ES-I3 (cell line): ENCODE measurements at regions not wholly inside any gene's neighbourhood (a gene's known extent, or its start where the extent isn't known, plus 50 kb on each side); places are given as distances from the start of the nearest gene placed in this dataset.
"Not testable (repeated sequence)": the region's sequence is repeated elsewhere in the genome, so short reads cannot be mapped to it uniquely, and the experiment has no call there.

Experiments used
- H3K36me3 ChIP-seq: 2 replicates; pipeline ENCODE4 v1.6.1; 2013; ENCODE audit warnings: mild to moderate bottlenecking, low read length, control low read depth, moderate library complexity; ENCODE audit not compliant: insufficient read depth
- H3K4me1 ChIP-seq: 2 replicates; pipeline ENCODE4 v1.6.1; 2013; ENCODE audit warnings: mild to moderate bottlenecking, control low read depth, low read length; ENCODE audit not compliant: insufficient read depth
- H3K9ac ChIP-seq: 2 replicates; pipeline ENCODE4 v1.6.1; 2013; ENCODE audit warnings: low read depth, mild to moderate bottlenecking, low read length, moderate library complexity
- H3K9me3 ChIP-seq: 2 replicates; pipeline ENCODE4 v1.6.1; 2013; ENCODE audit warnings: mild to moderate bottlenecking, low read length, moderate library complexity; ENCODE audit not compliant: control insufficient read depth, insufficient read depth

DNA sequence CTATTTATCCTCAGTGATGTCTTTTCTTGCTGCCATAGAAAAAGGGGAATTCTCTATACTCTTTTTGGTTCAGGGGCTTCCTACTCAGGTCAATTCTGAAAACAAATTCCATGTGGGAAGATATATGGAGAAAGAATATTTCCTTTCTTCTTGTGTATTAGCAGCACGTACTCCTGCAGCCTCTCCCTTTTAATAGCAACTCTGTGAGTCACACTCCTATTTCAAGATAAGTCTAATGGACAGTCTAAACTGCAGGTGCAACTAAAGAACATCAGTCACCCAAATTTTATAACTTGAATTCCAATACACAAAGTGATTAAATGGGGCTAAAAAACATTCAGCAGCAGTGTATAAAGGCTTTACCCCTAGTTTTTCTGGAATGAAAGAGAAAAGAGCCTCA lies 942.2 kb downstream of the CNTNAP5 start:
- Histone ChIP-seq H3K4me1 (no peaks in the 10 kb centered on the region; the same call in 1 of the 2 replicates), H3K9ac (no peak overlapping the region), H3K9me3 (no peaks in the 10 kb centered on the region), H3K36me3 (no peaks in the 10 kb centered on the region)

DNA sequence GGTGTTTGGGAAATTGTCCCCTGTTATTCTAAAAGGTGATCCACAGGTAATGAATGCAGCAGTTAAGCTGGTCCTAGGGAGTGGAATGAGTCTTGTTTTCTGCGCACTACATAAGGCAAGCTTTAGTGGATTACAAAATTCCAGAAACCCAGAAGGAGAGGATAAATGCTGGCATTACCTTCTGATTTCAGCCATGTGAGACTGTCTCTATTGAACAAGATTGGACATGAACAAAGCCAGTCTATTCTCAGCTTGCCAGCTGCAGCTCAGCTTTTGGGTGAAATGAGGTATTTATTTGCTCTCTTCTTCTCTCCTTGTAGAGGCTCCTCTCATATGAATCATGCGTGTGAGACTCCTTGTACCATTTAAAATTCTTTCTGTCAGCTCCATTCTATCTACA lies 944.9 kb downstream of the CNTNAP5 start:
- no peaks in the 10 kb centered on the region for H3K36me3 ChIP-seq
- no peaks in the 10 kb centered on the region for H3K9me3 ChIP-seq
- no peak overlapping the region for H3K9ac ChIP-seq
- peaks cover 2% of the 10 kb centered on the region; the same call in 1 of the 2 replicates for H3K4me1 ChIP-seq

DNA sequence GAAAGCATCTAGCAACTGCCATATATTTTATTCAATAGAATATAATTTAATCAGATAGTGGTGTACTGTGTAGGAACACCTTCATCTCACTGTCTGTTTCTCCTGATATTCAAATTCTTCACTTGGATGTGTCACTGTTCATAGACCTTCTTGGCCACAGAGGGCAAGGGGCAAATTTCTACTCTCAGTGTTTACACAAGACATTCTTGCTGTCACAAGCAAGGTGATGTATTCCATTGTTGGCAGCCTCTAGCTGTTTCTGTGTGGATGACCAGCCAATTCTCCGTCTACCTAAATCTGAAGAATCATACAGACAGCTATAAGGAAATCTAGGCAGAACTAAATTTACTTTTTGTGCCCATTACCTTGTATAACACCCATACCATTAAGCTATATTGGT lies 948.3 kb downstream of the CNTNAP5 start:
- Histone ChIP-seq H3K9me3 (no peaks in the 10 kb centered on the region), H3K9ac (no peak overlapping the region), H3K4me1 (peaks cover 11% of the 10 kb centered on the region; the same call in 1 of the 2 replicates), H3K36me3 (no peaks in the 10 kb centered on the region)

DNA sequence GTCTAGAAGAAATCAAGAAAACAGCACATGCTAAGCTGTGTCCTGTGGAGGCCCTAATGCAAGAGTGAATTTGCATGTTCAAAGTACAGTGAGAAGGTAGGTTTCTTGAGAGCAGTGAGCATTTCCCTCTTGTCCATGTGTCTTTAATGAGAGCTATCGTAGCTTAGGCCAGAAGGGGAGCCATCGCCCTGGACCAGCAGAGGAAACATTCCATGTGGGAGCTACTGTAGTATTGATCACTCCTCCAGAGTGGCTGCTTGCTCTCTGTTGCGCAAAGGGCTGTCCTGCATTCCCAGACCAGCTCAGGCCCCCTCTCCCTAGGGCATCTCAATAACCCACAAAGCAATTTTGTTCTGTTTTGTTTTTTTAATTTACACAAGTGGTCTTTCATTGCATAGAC lies 950.1 kb downstream of the CNTNAP5 start:
- Histone ChIP-seq H3K4me1 (peaks cover 11% of the 10 kb centered on the region; the same call in 1 of the 2 replicates), H3K9ac (no peak overlapping the region), H3K9me3 (no peaks in the 10 kb centered on the region), H3K36me3 (no peaks in the 10 kb centered on the region)

DNA sequence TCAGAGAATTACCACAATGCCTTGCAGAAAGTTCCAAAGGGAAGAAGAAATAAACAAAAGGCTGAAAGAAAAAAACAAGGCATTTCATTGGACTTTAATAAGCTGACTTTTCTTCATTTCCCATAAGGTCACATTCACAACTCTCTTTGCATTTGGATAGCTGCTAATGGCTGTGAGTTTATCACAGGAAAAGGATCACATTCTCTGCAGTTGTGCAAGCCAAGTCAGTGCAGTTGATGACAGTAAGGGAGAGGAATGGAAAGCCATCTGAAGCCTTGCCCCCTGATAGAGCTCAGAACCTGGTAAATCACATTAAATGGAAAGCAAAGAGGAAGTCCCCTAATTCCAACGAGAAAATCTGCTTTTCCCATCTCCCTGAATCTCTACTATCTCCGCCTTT lies 950.6 kb downstream of the CNTNAP5 start:
- Histone ChIP-seq H3K9ac (no peak overlapping the region), H3K9me3 (no peaks in the 10 kb centered on the region), H3K36me3 (no peaks in the 10 kb centered on the region), H3K4me1 (peaks cover 11% of the 10 kb centered on the region; the same call in 1 of the 2 replicates)

DNA sequence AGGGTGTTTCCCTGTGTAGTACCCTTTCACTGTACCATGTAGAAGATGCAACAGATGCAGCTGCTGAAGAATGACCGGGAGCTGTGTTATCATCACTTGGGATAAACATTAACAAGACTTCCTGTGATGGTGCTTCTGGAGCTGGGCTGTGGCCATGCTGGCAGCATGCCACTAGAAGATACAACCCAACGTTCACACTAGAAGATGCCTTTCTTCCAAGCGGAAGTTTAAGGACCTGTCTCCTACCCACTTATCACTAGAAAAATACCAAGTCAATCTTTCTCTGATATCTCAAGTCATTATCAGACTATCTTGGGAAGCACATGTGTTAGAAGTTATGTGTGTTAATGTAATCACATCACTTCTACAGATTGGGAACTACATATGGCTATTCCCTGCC lies 953.5 kb downstream of the CNTNAP5 start:
- Histone ChIP-seq H3K9ac (no peak overlapping the region), H3K36me3 (no peaks in the 10 kb centered on the region), H3K4me1 (peaks cover 11% of the 10 kb centered on the region; the same call in 1 of the 2 replicates), H3K9me3 (no peaks in the 10 kb centered on the region)

DNA sequence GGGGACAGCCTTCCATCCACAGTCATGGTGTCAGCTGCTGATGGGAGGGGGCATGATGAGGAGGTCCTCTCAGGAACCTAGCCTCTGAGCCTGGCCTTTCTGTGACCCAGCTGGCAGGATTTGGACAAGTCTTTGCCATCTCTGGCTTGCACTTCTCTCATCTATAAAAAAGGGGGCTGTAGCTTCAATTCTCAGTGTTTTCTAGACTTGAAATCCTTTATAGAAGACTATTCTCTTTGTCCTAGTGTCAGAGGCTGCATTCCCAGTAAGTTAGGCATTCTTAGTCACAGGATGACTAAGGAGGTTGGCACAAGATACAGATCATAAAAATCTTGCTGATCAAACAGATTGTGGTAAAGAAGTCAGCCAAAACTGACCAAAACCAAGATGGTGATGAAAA lies 958.5 kb downstream of the CNTNAP5 start:
- no peaks in the 10 kb centered on the region for H3K9me3 ChIP-seq
- H3K9ac ChIP-seq, result no peak overlapping the region
- no peaks in the 10 kb centered on the region for H3K36me3 ChIP-seq
- H3K4me1 ChIP-seq, result no peaks in the 10 kb centered on the region

DNA sequence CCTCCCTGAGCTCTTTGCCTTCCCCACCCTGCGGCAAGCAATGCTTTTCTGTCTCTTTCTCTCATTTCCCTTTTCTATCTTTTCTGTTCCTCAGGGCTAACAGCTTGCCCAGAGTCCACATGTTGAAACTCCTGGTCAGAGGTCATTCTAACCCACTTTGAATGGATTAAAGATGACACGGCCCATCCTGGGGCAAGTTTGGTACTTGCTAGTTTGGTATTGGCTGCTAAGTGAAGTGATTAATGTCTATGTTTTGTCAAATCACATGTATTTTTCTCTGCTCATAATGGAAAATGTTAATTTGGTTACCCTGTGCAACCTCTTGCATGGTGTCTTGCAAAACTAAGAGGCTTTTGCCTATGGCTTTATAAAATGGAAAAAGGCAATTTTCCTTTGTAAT lies 960.2 kb downstream of the CNTNAP5 start:
- Histone ChIP-seq H3K9ac (no peak overlapping the region), H3K9me3 (no peaks in the 10 kb centered on the region), H3K4me1 (no peaks in the 10 kb centered on the region), H3K36me3 (no peaks in the 10 kb centered on the region)

DNA sequence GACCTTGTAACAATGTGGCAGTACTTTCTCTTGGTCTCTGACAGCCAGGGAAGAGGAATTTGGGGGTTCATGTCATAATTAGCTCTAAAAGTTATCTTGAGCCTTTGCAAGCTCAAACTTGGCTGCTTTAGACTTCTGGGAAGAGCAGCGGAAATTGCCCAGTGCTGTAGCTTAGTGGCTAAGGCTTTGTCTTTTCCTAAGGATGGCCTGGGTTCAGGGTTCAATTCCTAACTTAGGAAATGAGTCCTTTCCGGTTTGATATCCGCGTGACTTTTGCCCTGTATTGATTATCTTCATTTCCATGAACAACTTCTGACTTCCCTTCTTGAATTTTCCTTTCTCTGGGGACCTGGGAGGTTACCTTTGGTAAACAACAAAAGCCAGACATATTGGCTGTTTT lies 961.0 kb downstream of the CNTNAP5 start:
- H3K36me3 ChIP-seq, result no peaks in the 10 kb centered on the region
- no peaks in the 10 kb centered on the region for H3K9me3 ChIP-seq
- H3K4me1 ChIP-seq, result no peaks in the 10 kb centered on the region
- no peak overlapping the region for H3K9ac ChIP-seq

DNA sequence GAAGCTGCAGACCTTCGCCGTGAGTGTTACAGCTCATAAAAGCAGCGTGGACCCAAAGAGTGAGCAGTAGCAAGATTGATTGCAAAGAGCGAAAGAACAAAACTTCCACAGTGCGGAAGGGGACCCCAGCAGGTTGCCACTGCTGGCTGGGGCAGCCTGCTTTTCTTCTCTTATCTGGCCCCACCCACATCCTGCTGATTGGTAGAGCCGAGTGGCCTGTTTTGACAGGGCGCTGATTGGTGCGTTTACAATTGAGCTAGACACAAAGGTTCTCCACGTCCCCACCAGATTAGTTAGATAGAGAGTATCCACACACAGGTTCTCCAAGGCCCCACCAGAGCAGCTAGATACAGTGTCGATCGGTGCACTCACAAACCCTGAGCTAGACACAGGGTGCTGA lies 961.8 kb downstream of the CNTNAP5 start:
- H3K36me3 ChIP-seq, H3K9me3 ChIP-seq, H3K9ac ChIP-seq, H3K4me1 ChIP-seq: not testable (repeated sequence)

DNA sequence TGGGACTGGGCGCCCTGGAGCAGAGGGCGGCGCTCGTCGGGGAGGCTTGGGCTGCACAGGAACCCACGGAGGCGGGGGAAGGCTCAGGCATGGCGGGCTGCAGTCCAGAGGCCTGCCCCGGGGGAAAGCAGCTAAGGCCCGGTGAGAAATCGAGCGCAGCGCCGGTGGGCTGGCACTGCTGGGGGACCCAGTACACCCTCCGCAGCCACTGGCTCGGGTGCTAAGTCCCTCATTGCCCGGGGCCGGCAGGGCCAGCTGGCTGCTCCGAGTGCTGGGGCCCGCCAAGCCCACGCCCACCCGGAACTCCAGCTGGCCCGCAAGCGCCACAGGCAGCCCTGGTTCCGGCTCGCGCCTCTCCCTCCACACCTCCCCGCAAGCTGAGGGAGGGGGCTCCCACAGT lies 962.3 kb downstream of the CNTNAP5 start:
- H3K9ac ChIP-seq, H3K9me3 ChIP-seq, H3K36me3 ChIP-seq, H3K4me1 ChIP-seq: not testable (repeated sequence)

DNA sequence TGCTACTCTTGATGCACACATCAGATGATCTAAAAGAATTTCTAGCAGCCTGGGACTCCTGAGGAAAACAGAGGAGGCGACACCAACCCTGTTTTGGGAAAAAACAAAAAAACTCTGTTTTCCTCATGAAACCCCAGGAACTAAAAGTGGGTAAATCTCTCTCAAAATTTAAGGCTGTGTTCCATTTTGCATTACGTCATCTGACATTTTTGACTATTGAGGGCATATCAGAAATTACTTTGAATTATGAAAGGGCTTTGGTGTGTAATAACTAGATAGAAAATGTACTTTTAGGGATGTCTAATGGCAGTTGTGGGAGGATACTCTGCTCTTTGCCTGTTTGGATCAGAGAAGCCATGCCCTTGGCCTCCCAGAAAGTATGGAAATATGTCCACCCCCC lies 963.0 kb downstream of the CNTNAP5 start:
- no peak overlapping the region for H3K9ac ChIP-seq
- H3K9me3 ChIP-seq, result no peaks in the 10 kb centered on the region
- no peaks in the 10 kb centered on the region for H3K36me3 ChIP-seq
- no peaks in the 10 kb centered on the region for H3K4me1 ChIP-seq

DNA sequence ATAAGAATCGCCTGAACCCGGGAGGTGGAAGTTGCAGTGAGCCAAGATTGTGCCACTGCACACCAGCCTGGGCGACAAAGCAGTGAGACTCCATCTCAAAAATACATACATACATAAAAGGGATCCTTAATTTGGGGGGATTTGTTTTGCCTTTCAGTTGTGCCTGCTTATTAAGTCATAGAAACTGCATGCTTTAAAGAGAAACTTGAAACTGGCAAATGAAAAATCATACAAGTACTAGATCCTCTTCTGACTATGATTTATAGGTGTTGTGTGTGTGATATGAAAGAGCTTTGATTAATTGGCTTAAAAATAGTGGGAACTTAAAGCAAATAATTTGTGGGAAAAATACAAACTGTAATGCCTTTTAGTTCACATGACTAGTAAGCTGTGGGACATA lies 963.7 kb downstream of the CNTNAP5 start:
- H3K9ac ChIP-seq, result no peak overlapping the region
- H3K9me3 ChIP-seq, result peaks cover 3% of the 10 kb centered on the region; the same call in 1 of the 2 replicates
- H3K4me1 ChIP-seq, result no peaks in the 10 kb centered on the region
- no peaks in the 10 kb centered on the region for H3K36me3 ChIP-seq

DNA sequence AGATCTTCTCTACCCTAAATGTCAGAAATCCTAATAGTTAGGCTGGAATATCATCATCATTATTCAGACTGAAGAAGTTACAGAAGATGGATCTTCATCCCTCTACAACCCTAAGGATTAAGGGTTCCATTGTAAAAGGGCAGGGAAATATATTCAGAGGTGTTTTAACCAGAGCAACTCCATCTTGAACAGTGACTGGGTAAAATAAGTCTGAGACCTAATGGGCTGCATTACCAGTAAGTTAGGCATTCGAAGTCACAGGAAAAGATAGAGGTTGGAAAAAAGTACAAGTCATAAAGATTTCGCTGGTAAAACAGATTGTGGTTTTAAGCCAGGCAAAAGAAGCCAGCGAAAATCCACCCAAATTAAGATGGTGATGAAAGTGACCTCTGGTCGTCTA lies 968.7 kb downstream of the CNTNAP5 start:
- Histone ChIP-seq H3K9ac (no peak overlapping the region), H3K36me3 (no peaks in the 10 kb centered on the region)

DNA sequence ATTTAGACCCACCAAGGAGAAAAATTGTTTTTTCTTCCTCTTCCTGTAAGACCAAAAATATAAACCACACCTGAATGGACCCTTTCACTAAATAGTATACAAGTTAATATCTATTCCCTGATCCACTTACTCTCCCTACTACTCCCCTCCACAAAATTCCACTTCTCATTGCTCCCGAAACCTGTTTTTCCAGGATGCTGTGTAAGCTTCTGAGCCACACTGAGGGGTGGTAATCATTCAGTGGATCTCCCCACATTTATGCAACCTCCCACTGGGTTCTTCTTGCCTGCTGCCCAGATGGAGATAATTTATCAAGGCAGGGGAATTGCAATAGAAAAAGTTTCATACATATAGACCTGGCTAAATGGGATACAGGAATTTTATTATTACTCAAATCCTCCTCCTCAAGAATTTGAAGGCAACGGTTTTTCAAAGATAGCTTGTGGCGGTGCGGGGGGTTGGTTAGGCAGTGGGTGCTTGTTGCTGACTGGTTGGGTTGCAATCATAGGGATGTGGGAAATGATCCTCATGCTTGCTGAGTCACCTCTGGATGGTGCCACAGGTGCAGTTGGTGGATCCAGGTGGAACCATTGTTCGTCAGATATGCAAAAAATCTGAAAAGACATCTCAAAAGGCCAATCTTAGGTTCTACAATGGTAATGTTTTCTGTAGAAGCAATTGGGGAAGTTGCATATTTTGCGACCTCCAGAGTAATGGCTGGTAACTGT lies 970.3 kb downstream of the CNTNAP5 start:
- H3K9me3 ChIP-seq, result peaks cover 5% of the 10 kb centered on the region; the same call in 1 of the 2 replicates
- H3K9ac ChIP-seq, result no peak overlapping the region
- H3K4me1 ChIP-seq, result peaks cover 21% of the 10 kb centered on the region
- H3K36me3 ChIP-seq, result no peaks in the 10 kb centered on the region

More for the DNA sequence above, 968.7 kb downstream of the CNTNAP5 start:
- Histone ChIP-seq H3K9me3 (peaks cover 5% of the 10 kb centered on the region; the same call in 1 of the 2 replicates), H3K4me1 (peaks cover 21% of the 10 kb centered on the region)
